Right renal pelvis (tissue), 4 donors: ENCODE measurements at regions not wholly inside any gene's neighbourhood (a gene's known extent, or its start where the extent isn't known, plus 50 kb on each side); places are given as distances from the start of the nearest gene placed in this dataset.

ENCODE experiments used
- DNase-seq, 4 donors: peaks; one replicate each; pipeline ENCODE4 v3.0.0-alpha.2; 2013; ENCODE audit warnings: low read depth in 4 of 4, low spot score in 3 of 4, missing footprints in 1 of 4

DNA sequence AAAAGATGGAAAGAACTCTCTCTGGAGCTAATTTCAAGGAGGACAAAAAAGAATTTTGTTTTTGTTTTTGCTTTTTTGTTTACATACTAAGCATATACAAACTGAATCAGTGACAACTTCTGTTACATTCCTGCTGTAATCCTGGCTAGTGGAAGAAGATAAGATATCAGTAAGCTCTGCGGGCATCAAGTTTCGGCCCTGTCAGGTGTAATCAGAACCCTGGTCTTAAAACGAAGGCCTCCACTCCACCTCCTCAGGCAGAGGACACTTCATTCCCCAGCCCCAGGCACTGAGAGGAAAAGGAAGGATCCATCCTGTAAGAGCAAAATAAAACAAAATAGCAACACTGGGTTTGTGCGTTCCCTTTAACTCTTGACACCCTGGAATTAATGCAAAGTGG lies 88.9 kb upstream of the ARHGAP29 start:
- DNase-seq = no peak

DNA sequence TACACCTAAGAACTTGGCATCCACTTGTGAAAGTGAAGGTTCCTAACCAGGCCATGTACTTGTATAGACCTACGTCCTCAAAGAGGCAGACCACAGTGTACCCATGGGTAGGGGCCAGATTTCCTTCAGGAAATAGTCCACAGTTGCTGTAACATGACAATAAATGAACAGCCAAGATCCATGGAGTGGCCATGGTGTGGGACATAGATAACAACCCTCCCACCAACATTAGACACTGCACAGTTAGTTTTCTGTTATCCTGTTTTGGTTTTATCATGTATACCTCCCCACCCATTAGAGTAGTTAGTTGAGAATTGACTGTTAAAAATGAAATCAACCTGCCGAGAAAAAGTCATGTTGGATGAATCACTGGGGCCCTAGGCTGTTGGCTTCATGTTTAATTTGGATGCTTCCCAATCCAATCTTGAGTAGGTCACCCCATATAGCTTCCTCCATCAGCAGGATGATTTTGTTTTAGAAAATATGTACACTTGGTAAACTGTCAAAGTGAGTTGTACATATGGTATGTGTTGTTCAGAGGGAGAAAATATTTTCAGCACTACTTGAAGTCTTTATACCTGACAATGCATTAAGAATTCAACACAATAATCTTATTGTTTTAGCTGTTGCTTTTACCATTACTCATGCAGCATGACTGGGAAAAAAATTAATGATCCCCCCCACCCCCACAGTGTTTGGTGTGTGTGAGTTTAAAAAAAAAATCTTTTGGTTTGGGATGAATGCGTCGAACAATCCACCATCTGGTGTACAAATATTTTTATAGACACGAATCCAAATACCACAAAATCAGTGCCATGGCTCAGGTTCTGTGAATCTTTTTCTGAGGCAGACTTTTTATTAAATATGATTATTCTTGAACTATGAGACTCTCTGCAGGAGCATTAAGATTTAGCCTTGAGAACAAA lies 88.3 kb upstream of the ARHGAP29 start:
- no peak for DNase-seq

DNA sequence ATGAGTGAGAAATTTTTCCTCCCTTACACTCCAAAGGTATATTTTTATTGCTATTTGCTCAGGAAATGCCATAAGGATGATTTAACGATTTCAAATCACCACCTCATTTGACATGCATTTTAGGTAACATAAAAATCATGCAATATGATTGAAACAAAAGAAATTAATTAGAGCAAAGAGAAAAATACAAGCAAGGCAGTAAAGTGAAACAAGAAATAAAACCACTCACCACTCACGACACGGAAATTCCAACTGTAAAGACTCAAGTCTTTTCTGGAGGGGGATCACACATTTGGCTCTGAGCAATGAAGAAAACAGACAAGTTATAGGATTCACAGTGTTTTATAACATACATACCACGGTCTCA lies 86.8 kb upstream of the ARHGAP29 start:
- DNase-seq = no peak

- no peak for DNase-seq
These were observed 86.2 kb upstream of the ARHGAP29 start for GRCh38 chr1:94323311-94324177.

- DNase-seq = no peak
These were observed 85.3 kb upstream of the ARHGAP29 start for GRCh38 chr1:94322696-94323095.

- no peak for DNase-seq
These were observed 84.3 kb upstream of the ARHGAP29 start for GRCh38 chr1:94321662-94322061.

GRCh38 chr1:94319319-94320102 lies 82.1 kb upstream of the ARHGAP29 start:
- DNase-seq = no peak

DNA sequence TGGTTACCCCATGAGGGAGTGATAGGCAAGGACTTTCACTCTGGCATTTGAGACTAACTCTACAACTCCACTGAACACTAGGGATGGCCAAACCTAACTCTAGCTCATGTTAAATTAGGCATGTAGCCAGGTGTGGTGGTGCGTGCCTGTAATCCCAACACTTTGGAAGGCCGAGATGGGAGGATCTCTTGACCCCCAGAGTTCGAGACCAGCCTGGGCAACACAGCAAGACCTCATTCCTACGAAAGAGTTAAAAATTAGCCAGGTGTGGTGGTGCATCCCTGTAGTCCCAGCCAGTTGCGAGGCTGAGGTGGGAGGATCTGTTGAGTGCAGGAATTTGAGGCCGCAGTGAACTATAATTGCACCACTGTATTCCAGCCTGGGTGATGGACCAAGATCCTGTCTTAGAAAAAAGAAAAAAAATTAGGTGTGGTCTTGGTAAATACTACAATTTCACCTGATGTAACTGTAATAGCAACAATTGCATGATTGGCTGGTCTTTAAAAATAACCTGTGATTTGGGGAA lies 81.2 kb upstream of the ARHGAP29 start:
- no peak for DNase-seq

DNA sequence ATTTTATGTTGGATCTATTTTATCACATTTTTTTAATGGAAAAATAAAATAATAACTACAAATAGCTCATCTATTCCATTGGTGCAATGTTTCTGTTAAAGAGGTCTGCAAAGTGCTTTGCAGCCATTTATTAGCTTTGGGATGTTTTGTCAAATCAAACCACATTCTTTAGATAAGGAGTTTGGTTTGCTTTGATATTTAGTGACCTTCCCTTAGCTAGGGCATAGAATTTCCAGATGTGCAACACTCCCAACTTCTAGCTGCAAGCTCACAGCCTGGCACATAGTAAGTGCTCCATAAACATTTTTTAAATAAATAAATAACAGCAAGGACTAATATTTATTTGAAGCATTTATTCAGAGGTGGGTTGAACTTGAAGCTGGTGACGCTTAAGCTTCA lies 80.4 kb upstream of the ARHGAP29 start:
- no peak for DNase-seq

- DNase-seq = no peak
These were observed 79.7 kb upstream of the ARHGAP29 start for GRCh38 chr1:94316836-94317789.

DNA sequence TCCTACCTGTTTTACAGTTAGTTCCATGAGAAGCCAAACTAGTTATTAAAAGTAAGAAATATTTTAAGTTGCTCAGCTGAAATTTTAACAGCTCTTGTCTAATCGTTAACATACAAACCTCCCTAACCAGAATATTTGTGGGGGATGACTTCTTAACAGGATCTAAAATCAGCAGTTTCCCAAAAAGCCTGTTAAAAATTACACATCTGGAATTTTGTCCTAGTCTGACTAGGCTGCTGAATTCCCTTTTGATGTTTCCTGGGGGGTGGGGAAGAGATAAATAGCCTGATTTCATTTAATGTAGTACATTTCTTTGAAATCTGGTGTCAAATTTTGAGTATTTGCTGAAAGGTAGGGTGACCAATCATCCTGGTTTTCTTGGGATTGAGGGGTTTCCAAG lies 78.8 kb upstream of the ARHGAP29 start:
- no peak for DNase-seq

- no peak for DNase-seq
These were observed 78.2 kb upstream of the ARHGAP29 start for GRCh38 chr1:94315552-94316116.

DNA sequence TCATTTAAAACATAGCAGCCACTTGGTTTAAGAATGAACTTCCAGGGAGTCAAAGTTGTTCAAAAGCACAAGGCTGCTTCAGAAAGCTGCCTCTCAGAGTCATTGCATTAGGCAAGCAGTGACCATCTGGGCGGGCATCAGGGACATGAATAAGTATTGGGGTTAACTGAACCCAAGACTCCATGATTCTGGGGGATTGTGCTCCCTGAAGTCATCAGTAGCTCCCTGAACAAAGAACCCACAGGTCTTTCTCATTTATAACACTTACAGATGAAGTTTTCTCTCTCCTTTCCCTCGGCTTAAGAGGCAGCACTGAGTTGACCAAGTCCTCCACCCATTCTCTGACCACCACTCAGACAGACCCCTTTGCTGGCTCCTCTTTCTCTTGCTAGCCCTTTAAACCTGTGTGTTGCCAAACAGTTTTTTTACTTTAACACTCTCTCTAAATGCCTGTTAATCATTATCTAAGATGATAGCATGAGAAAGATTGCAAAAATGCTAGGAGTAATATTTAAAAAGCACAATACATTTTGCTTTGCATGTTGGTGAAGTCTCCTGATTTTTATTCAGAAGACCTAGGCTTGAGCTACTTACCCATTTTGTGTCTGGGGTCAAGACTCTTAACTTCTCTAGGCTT lies 77.0 kb upstream of the ARHGAP29 start:
- no peak for DNase-seq

DNA sequence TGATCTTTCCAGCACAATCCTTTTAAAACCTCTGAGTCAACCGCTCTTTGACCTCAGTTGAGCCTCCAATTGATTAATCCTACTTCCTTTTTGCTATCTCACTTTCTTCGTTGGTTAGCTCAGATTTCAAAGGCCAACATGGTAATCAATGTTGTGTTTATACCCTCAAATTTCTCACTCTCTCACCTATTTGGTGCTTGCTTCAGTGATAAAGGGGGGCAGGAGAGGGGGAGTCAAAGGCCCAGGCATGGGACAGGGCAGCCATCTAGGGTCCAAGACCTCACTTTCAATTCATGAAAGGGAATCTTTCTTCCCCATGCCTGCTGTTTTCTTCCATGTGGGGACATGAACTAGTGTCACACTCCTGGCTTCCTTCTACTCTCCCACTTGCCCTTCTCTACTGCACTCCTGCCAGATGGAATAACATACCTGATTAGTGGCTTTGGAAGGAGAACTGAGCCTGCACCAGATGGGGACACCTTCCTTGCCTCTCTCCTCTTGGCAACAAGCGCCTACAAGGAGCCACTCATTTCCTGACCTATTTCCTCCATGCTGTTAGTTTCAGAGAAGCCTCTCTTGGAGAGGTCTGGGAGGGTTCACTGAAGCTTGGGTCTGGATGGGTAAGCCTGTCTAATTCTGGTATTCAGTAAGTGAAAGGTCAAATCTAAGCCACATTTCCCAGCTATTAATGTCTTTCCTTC lies 73.3 kb upstream of the ARHGAP29 start:
- DNase-seq = no peak

- no peak for DNase-seq
These were observed 72.6 kb upstream of the ARHGAP29 start for GRCh38 chr1:94309829-94310569.

DNA sequence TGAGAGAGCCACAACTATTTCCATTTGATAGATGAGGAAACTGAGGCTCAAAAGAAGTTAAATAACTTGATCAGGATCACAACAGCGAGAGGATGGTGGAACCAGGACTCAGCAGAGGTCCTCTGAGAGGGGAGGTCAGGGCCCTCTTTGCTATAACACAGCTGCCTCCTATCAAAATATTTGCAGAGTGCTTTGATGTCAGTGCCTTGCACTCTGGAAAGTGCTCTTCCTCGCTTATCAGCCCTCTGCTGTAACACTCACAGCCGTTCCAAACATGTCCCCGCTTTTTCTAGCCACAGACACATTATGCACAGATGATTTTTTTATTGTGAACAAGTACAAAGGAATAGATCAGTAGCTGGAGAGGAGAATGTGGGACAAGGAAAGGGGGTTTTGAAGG lies 71.8 kb upstream of the ARHGAP29 start:
- no peak for DNase-seq

GRCh38 chr1:94306521-94306920 lies 69.1 kb upstream of the ARHGAP29 start:
- DNase-seq = no peak
